Aorta (tissue), 5 donors: ENCODE measurements at regions not wholly inside any gene's neighbourhood (a gene's known extent, or its start where the extent isn't known, plus 50 kb on each side); places are given as distances from the start of the nearest gene placed in this dataset.

Experiments
- ATAC-seq: fragments of 200-7000 bp; cut with Tn5 transposase; one replicate; pipeline ENCODE4 v1.9.1; 2022; ENCODE audit warnings: moderate library complexity; ENCODE audit not compliant: low FRiP score
- DNase-seq, 2 donors: peaks; one replicate each; pipeline ENCODE4 v3.0.0-alpha.2; 2020
- H3K27ac ChIP-seq, 2 donors: one replicate each; pipeline ENCODE4 v1.5.1; 2013; ENCODE audit warnings: low read length in 2 of 2, mild to moderate bottlenecking in 2 of 2, moderate library complexity in 2 of 2, control low read depth in 1 of 2, inconsistent platforms in 1 of 2, low read depth in 1 of 2
- H3K27me3 ChIP-seq, 2 donors: one replicate each; pipeline ENCODE4 v1.6.1; 2013; ENCODE audit warnings: control low read depth in 1 of 2, low read length in 1 of 2, mild to moderate bottlenecking in 1 of 2, moderate library complexity in 1 of 2; ENCODE audit not compliant: insufficient read depth in 2 of 2, control insufficient read depth in 1 of 2
- H3K36me3 ChIP-seq, 2 donors: one replicate each; pipeline ENCODE4 v1.6.1; 2013; ENCODE audit warnings: control low read depth in 1 of 2, low read length in 1 of 2, mild to moderate bottlenecking in 1 of 2; ENCODE audit not compliant: insufficient read depth in 2 of 2, control insufficient read depth in 1 of 2
- H3K4me1 ChIP-seq, 2 donors: one replicate each; pipeline ENCODE4 v1.6.1; 2013; ENCODE audit warnings: low read length in 2 of 2, control low read depth in 1 of 2, mild to moderate bottlenecking in 1 of 2, moderate library complexity in 1 of 2; ENCODE audit not compliant: insufficient read depth in 2 of 2, control insufficient read depth in 1 of 2
- H3K4me3 ChIP-seq, 2 donors: one replicate each; pipeline ENCODE4 v1.5.1; 2013; ENCODE audit warnings: low read length in 2 of 2, control low read depth in 1 of 2, mild to moderate bottlenecking in 1 of 2
- H3K9me3 ChIP-seq: one replicate; pipeline ENCODE4 v1.6.1; 2013; ENCODE audit warnings: mild to moderate bottlenecking, low read length; ENCODE audit not compliant: control insufficient read depth
- WGBS, 2 donors: extraction: QIAGEN DNeasy Blood & Tissue Kit; methylation state at CpG; one replicate each; pipeline ENCODE4 v1.1.7; 2013; 5-methylcytosine and 5-hydroxymethylcytosine counted together
- intact Hi-C, 2 donors: fragments of 100-400 bp; cut with DNase I; formaldehyde crosslinking; loops; one replicate each; pipeline versions ENCODE4 v1.14.2 to v1.15.0; 2022
- donor health status: healthy with polysubstance abuse.
- donor health status: Bipolar disorder and iron deficiency.
- donor health status: DM: no; HTN: no; CAD: no.
- donor health status: DM: no; HTN: no; CAD: no.
- donor health status: DM: yes; HTN: yes; CAD: no.

GRCh38 chr12:29050503-29050902 lies 98.6 kb upstream of the FAR2 start:
- H3K36me3 ChIP-seq = no peaks in the 10 kb centered on the region
- no peak for DNase-seq
- H3K27me3 ChIP-seq = no peaks in the 10 kb centered on the region
- no peak for ATAC-seq
- 27 to 60% methylated on average over 3 of the region's 3 CpGs for WGBS, 2 donors
- H3K4me3 ChIP-seq = no peak overlapping the region
- H3K9me3 ChIP-seq = no peaks in the 10 kb centered on the region
- no peaks in the 10 kb centered on the region for H3K4me1 ChIP-seq
- intact Hi-C loops = no loop called here
- H3K27ac ChIP-seq = no peak overlapping the region

GRCh38 chr12:29051221-29051620 lies 97.9 kb upstream of the FAR2 start:
- Histone ChIP-seq H3K4me1 (no peaks in the 10 kb centered on the region), H3K36me3 (no peaks in the 10 kb centered on the region), H3K9me3 (no peaks in the 10 kb centered on the region), H3K4me3 (no peak overlapping the region), H3K27me3 (no peaks in the 10 kb centered on the region), H3K27ac (no peak overlapping the region)
- DNase-seq (no peak), ATAC-seq (no peak)
- WGBS, 2 donors = 87 to 94% methylated on average over 2 of the region's 2 CpGs
- intact Hi-C loops = no loop called here

DNA sequence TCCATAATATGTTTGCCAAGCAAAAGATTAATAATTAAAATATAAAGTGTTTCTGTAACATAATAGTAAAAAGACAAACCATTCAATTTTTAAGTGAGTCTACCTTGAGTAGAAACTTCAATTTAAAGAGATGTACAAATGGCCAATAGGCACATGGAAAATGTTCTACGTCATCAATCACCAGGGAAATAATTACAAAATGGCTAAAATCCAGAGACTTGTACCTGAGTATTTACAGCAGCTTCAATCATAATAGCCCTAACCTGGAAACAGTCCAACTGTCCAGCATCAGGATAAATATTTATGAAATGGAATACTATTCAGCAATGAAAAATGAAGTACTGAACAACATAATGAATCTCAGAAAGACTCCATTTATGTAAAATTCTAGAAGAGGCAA lies 95.5 kb upstream of the FAR2 start:
- intact Hi-C loops = no loop called here
- Histone ChIP-seq H3K4me3 (no peak overlapping the region), H3K36me3 (no peaks in the 10 kb centered on the region), H3K9me3 (no peaks in the 10 kb centered on the region), H3K27ac (no peak overlapping the region), H3K27me3 (no peaks in the 10 kb centered on the region), H3K4me1 (no peaks in the 10 kb centered on the region)
- WGBS, 2 donors = 93 to 96% methylated on average over 1 of the region's 1 CpG
- no peak for ATAC-seq
- no peak for DNase-seq

- ATAC-seq = no peak
- Histone ChIP-seq H3K36me3 (no peaks in the 10 kb centered on the region), H3K4me3 (no peak overlapping the region), H3K9me3 (no peaks in the 10 kb centered on the region), H3K27ac (no peak overlapping the region), H3K27me3 (no peaks in the 10 kb centered on the region), H3K4me1 (no peaks in the 10 kb centered on the region)
- DNase-seq = no peak
- 28 to 34% methylated on average over 3 of the region's 3 CpGs for WGBS, 2 donors
- intact Hi-C loops = no loop called here
Observed at GRCh38 chr12:29054858-29055663, 94.0 kb upstream of the FAR2 start.

- no peaks in the 10 kb centered on the region for H3K27me3 ChIP-seq
- intact Hi-C loops = no loop called here
- H3K4me3 ChIP-seq = no peak overlapping the region
- ATAC-seq (peak; percentile 44), DNase-seq (no peak)
- H3K27ac ChIP-seq = no peak overlapping the region
- no peaks in the 10 kb centered on the region for H3K4me1 ChIP-seq
- WGBS, 2 donors = 54 to 67% methylated on average over 1 of the region's 1 CpG
- H3K36me3 ChIP-seq = no peaks in the 10 kb centered on the region
- H3K9me3 ChIP-seq = no peaks in the 10 kb centered on the region
Observed at GRCh38 chr12:29066011-29066588, 83.0 kb upstream of the FAR2 start.

DNA sequence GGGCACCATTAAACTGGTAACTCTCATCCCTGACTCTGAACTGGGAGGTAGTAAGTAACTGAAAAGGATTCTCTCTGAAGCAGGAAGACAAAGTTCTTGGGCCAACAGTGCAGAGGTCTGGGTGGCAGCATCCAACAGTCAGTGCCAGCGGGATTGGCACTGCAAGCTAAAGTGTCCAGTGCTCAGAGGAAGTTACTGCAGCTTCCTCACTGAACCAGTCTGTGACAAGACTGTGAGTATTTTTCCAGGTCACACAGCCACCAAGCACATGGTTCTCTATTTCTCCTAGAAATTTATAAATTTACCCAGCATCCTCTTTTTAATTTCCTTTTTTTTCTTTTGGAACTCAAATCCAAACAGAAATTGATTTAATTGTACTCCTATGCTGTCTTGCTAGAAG lies 81.6 kb upstream of the FAR2 start:
- 85 to 94% methylated on average over 1 of the region's 1 CpG for WGBS, 2 donors

GRCh38 chr12:29070309-29070708 lies 78.8 kb upstream of the FAR2 start:
- Histone ChIP-seq H3K4me1 (no peaks in the 10 kb centered on the region), H3K27me3 (no peaks in the 10 kb centered on the region), H3K9me3 (no peaks in the 10 kb centered on the region), H3K4me3 (no peak overlapping the region), H3K27ac (no peak overlapping the region), H3K36me3 (no peaks in the 10 kb centered on the region)
- DNase-seq (no peak), ATAC-seq (no peak)
- 0 to 29% methylated on average over 1 of the region's 1 CpG for WGBS, 2 donors
- intact Hi-C loops = no loop called here

More for the DNA sequence above, 81.6 kb upstream of the FAR2 start:
- ATAC-seq (no peak), DNase-seq (no peak)
- Histone ChIP-seq H3K9me3 (no peaks in the 10 kb centered on the region), H3K27me3 (no peaks in the 10 kb centered on the region), H3K4me3 (no peak overlapping the region), H3K36me3 (no peaks in the 10 kb centered on the region), H3K27ac (no peak overlapping the region), H3K4me1 (no peaks in the 10 kb centered on the region)
- intact Hi-C loops = no loop called here

DNA sequence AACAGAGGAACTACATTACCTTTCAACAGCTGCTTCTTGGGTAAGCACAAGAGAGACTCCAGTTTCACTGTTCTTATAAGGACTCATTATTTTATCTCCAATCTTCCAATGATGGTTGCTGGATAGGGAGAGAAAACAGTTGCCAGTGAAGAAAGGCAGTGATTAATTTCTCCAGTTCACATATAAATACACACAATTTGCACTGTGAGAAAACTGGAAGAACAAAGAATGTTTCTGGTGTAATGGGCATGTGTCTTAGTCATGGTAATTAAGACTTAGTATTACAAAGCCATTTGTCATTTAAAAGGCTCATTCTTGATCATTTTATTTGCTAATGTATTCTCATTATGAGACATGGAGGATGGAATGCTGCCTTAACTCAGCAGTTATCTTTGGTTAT lies 78.0 kb upstream of the FAR2 start:
- H3K4me3 ChIP-seq = no peak overlapping the region
- H3K27ac ChIP-seq = no peak overlapping the region
- H3K9me3 ChIP-seq = no peaks in the 10 kb centered on the region
- no peaks in the 10 kb centered on the region for H3K4me1 ChIP-seq
- intact Hi-C loops = no loop called here
- no peak for DNase-seq
- no peaks in the 10 kb centered on the region for H3K27me3 ChIP-seq
- H3K36me3 ChIP-seq = no peaks in the 10 kb centered on the region
- ATAC-seq = no peak

- intact Hi-C loops = no loop called here
- no peaks in the 10 kb centered on the region for H3K27me3 ChIP-seq
Observed at GRCh38 chr12:29072631-29073030, 76.4 kb upstream of the FAR2 start.

More at GRCh38 chr12:29072631-29073030, 76.4 kb upstream of the FAR2 start:
- H3K9me3 ChIP-seq = no peaks in the 10 kb centered on the region
- ATAC-seq (no peak), DNase-seq (no peak)
- WGBS, 2 donors = 86 to 90% methylated on average over 1 of the region's 1 CpG
- no peak overlapping the region for H3K4me3 ChIP-seq
- no peak overlapping the region for H3K27ac ChIP-seq
- H3K36me3 ChIP-seq = no peaks in the 10 kb centered on the region
- no peaks in the 10 kb centered on the region for H3K4me1 ChIP-seq
